IMR-90 (cell line): ENCODE measurements at regions not wholly inside any gene's neighbourhood (a gene's known extent, or its start where the extent isn't known, plus 50 kb on each side); places are given as distances from the start of the nearest gene placed in this dataset.

Experiments used
- ATAC-seq: fragments of 200-7000 bp; cut with Tn5 transposase; 2 replicates; pipeline ENCODE4 v1.9.1; 2020; ENCODE audit warnings: low read depth, mild to moderate bottlenecking, moderate library complexity
- BruUV-seq: library from RNA; stranded (reverse); fragments of 400-500 nt; replicated peaks from 2 replicates; lab custom pipeline; 2021; lab: Mats Ljungman, UMichigan
- CTCF ChIA-PET: fragments of 300-600 bp; formaldehyde crosslinking; extraction: SDS; loops from one replicate; lab custom pipeline; 2021; ENCODE audit warnings: antibody characterized with exemption; lab: Yijun Ruan, JAX
- POLR2A ChIA-PET: fragments of 300-600 bp; sonication (Branson Sonifier 250); formaldehyde crosslinking; loops from one replicate; lab custom pipeline; 2022; ENCODE audit warnings: antibody characterized with exemption; ENCODE audit not compliant: unreplicated experiment; lab: Charles Lee
- DNase-seq: peaks from one replicate; pipeline ENCODE4 v3.0.0; 2013
- H2AFZ ChIP-seq: replicated peaks from 2 replicates; pipeline ENCODE3; 2013; ENCODE audit warnings: low read length, mild to moderate bottlenecking; ENCODE audit not compliant: poor library complexity
- H2AK5ac ChIP-seq: 2 replicates; pipeline ENCODE4 v1.6.1; 2013; ENCODE audit warnings: low read depth, low read length, inconsistent platforms
- H2AK9ac ChIP-seq: replicated peaks from 2 replicates; pipeline ENCODE3; 2013; ENCODE audit warnings: mild to moderate bottlenecking, low read depth, low read length, moderate library complexity; ENCODE audit not compliant: poor library complexity
- H2BK120ac ChIP-seq: 2 replicates; pipeline ENCODE4 v1.6.1; 2013; ENCODE audit warnings: low read depth, low read length, inconsistent platforms
- H2BK15ac ChIP-seq: 3 replicates; pipeline ENCODE4 v1.6.1; 2013; ENCODE audit warnings: low read depth, low read length, inconsistent platforms
- H2BK20ac ChIP-seq: 2 replicates; pipeline ENCODE4 v1.6.1; 2013; ENCODE audit warnings: low read depth, mild to moderate bottlenecking, inconsistent platforms, low read length, moderate library complexity
- H2BK5ac ChIP-seq: 2 replicates; pipeline ENCODE4 v1.6.1; 2013; ENCODE audit warnings: mild to moderate bottlenecking, low read depth, low read length, inconsistent platforms; ENCODE audit not compliant: poor library complexity, severe bottlenecking
- H3K14ac ChIP-seq: replicated peaks from 2 replicates; pipeline ENCODE4 v1.6.1; 2013; ENCODE audit warnings: low read depth, low read length, inconsistent platforms
- H3K18ac ChIP-seq: 2 replicates; pipeline ENCODE4 v1.6.1; 2013; ENCODE audit warnings: low read depth, low read length, control low read depth
- H3K23ac ChIP-seq: 2 replicates; pipeline ENCODE4 v1.6.1; 2013; ENCODE audit warnings: low read depth, low read length, inconsistent platforms
- H3K27ac ChIP-seq: 2 replicates; pipeline ENCODE4 v1.5.1; 2013; ENCODE audit warnings: mild to moderate bottlenecking, control low read depth, low read length; ENCODE audit not compliant: insufficient read depth
- H3K27me3 ChIP-seq: 2 replicates; pipeline ENCODE4 v1.6.1; 2013; ENCODE audit warnings: low read length; ENCODE audit not compliant: control insufficient read depth, insufficient read depth
- H3K36me3 ChIP-seq: 2 replicates; pipeline ENCODE4 v1.6.1; 2013; ENCODE audit warnings: low read length, mixed read lengths; ENCODE audit not compliant: control insufficient read depth, insufficient read depth
- H3K4ac ChIP-seq: 2 replicates; pipeline ENCODE4 v1.6.1; 2013; ENCODE audit warnings: low read depth, low read length, inconsistent platforms
- H3K4me1 ChIP-seq: 2 replicates; pipeline ENCODE4 v1.6.1; 2013; ENCODE audit warnings: low read length, mixed read lengths; ENCODE audit not compliant: control insufficient read depth, insufficient read depth
- H3K4me2 ChIP-seq: 2 replicates; pipeline ENCODE4 v1.6.1; 2013; ENCODE audit warnings: low read depth, mild to moderate bottlenecking, control low read depth, low read length, moderate library complexity
- H3K4me3 ChIP-seq: 2 replicates; pipeline ENCODE4 v1.5.1; 2013; ENCODE audit warnings: low read depth, mild to moderate bottlenecking, control low read depth, low read length, moderate library complexity; ENCODE audit not compliant: insufficient read depth
- H3K56ac ChIP-seq: 2 replicates; pipeline ENCODE4 v1.6.1; 2013; ENCODE audit warnings: low read length, inconsistent platforms; ENCODE audit not compliant: insufficient read depth; ENCODE audit errors: extremely low read depth
- H3K79me1 ChIP-seq, 2 experiments: 2 replicates each; pipeline ENCODE4 v1.6.1; 2013; ENCODE audit warnings: low read length in 2 of 2, inconsistent platforms in 1 of 2, low read depth in 1 of 2
- H3K9ac ChIP-seq: 2 replicates; pipeline ENCODE4 v1.6.1; 2013; ENCODE audit warnings: low read depth, low read length, control low read depth
- H3K9me1 ChIP-seq: 2 replicates; pipeline ENCODE4 v1.6.1; 2013; ENCODE audit warnings: low read length, inconsistent platforms; ENCODE audit not compliant: insufficient read depth
- H3K9me3 ChIP-seq: 2 replicates; pipeline ENCODE4 v1.6.1; 2013; ENCODE audit warnings: low read length; ENCODE audit not compliant: control insufficient read depth, insufficient read depth
- H4K20me1 ChIP-seq: 2 replicates; pipeline ENCODE4 v1.6.1; 2013; ENCODE audit warnings: low read length, inconsistent platforms; ENCODE audit not compliant: insufficient read depth
- H4K5ac ChIP-seq: 2 replicates; pipeline ENCODE4 v1.6.1; 2013; ENCODE audit warnings: mild to moderate bottlenecking, low read depth, low read length, control low read depth
- H4K8ac ChIP-seq, 2 experiments: 2 replicates each; pipeline ENCODE4 v1.6.1; 2013; ENCODE audit warnings: low read depth in 2 of 2, low read length in 2 of 2, control low read depth in 1 of 2, inconsistent platforms in 1 of 2
- H4K91ac ChIP-seq: 2 replicates; pipeline ENCODE4 v1.6.1; 2013; ENCODE audit warnings: low read depth, low read length, inconsistent platforms; ENCODE audit not compliant: insufficient read depth
- CEBPB ChIP-seq: IDR thresholded peaks from 2 replicates; pipeline ENCODE4 v1.6.1; 2012; ENCODE audit warnings: low read depth, low read length, improper control_type of control experiment
- CHD1 ChIP-seq: IDR thresholded peaks from 2 replicates; pipeline ENCODE4 v1.6.1; 2012; ENCODE audit warnings: low read depth, low read length, improper control_type of control experiment
- CTCF ChIP-seq: conservative IDR thresholded peaks from 2 replicates; pipeline ENCODE4 v1.5.1; 2012; ENCODE audit warnings: mild to moderate bottlenecking, low read depth, low read length, improper control_type of control experiment
- ELK1 ChIP-seq: fragments of 150-350 bp; IDR thresholded peaks from 2 replicates; pipeline ENCODE4 v1.6.1; 2016; ENCODE audit warnings: low read depth, mild to moderate bottlenecking, low read length, moderate library complexity, borderline replicate concordance
- FOS ChIP-seq: fragments of 150-350 bp; IDR thresholded peaks from 2 replicates; pipeline ENCODE4 v1.6.1; 2016; ENCODE audit warnings: low read depth, low read length
- MAFK ChIP-seq: IDR thresholded peaks from 2 replicates; pipeline ENCODE4 v1.6.1; 2012; ENCODE audit warnings: low read depth, low read length, improper control_type of control experiment
- MAZ ChIP-seq: IDR thresholded peaks from 2 replicates; pipeline ENCODE4 v1.6.1; 2012; ENCODE audit warnings: low read depth, mild to moderate bottlenecking, low read length, improper control_type of control experiment, moderate library complexity, borderline replicate concordance
- MXI1 ChIP-seq: IDR thresholded peaks from 2 replicates; pipeline ENCODE4 v1.6.1; 2012; ENCODE audit warnings: low read depth, mild to moderate bottlenecking, low read length, moderate library complexity, borderline replicate concordance
- POLR2A ChIP-seq: IDR thresholded peaks from 2 replicates; pipeline ENCODE4 v1.6.1; 2012; ENCODE audit warnings: mild to moderate bottlenecking, low read depth, low read length
- RCOR1 ChIP-seq: IDR thresholded peaks from 2 replicates; pipeline ENCODE4 v1.6.1; 2012; ENCODE audit warnings: mild to moderate bottlenecking, low read length, improper control_type of control experiment; ENCODE audit not compliant: insufficient replicate concordance
- USF2 ChIP-seq: fragments of 150-350 bp; IDR thresholded peaks from 2 replicates; pipeline ENCODE4 v1.6.1; 2017; ENCODE audit warnings: mild to moderate bottlenecking, antibody characterized with exemption, low read length, low read depth
- WGBS, 2 experiments: methylation state at CpG; one replicate each; pipeline versions ENCODE4 v1.1.5 to v1.1.7; 2013; ENCODE audit warnings: missing lambda C conversion rate in 2 of 2; ENCODE audit not compliant: insufficient read length in 1 of 2; ENCODE audit errors: extremely low coverage in 2 of 2; 5-methylcytosine and 5-hydroxymethylcytosine counted together
- dilution Hi-C: fragments of 300-500 bp; cut with HindIII; formaldehyde crosslinking; loops from one replicate; pipeline ENCODE4 v1.14.3; 2018; ENCODE audit warnings: low sequenced_read_pairs; ENCODE audit not compliant: unreplicated experiment
- in situ Hi-C: fragments of 300-500 bp; cut with MboI; formaldehyde crosslinking; loops from 3 replicates; pipeline ENCODE4 v1.14.3; 2019; ENCODE audit warnings: low sequenced_read_pairs, inconsistent platforms, mixed read lengths
- intact Hi-C: fragments of 100-400 bp; cut with micrococcal nuclease; formaldehyde crosslinking; loops from 2 replicates; pipeline ENCODE4 v1.10.0; 2022

- TF ChIP-seq FOS, result no peak
- TF ChIP-seq ELK1, result no peak
These were observed 147.4 kb upstream of the ZC3H12C start (continued) for GRCh38 chr11:109945626-109946321.

GRCh38 chr11:109946322-109946846, 146.8 kb upstream of the ZC3H12C start:
- Histone ChIP-seq H2AK5ac (peak overlapping the region; percentile 53; the same call in 1 of the 2 replicates), H3K4me1 (peaks cover 3% of the 10 kb centered on the region), H3K9me1 (no peaks in the 10 kb centered on the region), H3K4me2 (peak overlapping the region; percentile 91), H3K9me3 (no peaks in the 10 kb centered on the region), H3K79me1 (0 out of 4 replicates have a peak, but pooled peaks cover 0 to 5% of the 10 kb centered on the region in 2 experiments), H3K23ac (peak overlapping the region; percentile 40; the same call in 1 of the 2 replicates), H3K36me3 (no peaks in the 10 kb centered on the region), H4K8ac (peak overlapping the region; percentile 51 to 90), H2BK120ac (peak overlapping the region; percentile 78), H4K91ac (peak overlapping the region; percentile 83), H3K4me3 (peak overlapping the region; percentile 32; the same call in 1 of the 2 replicates), H4K20me1 (no peaks in the 10 kb centered on the region), H2BK15ac (peak overlapping the region; percentile 80; the same call in 1 of the 3 replicates), H2AK9ac (peak overlapping the region; percentile 86), H2AFZ (peak overlapping the region; percentile 76), H3K56ac (peak overlapping the region; percentile 68; the same call in 1 of the 2 replicates), H2BK20ac (peak overlapping the region; percentile 71), H3K9ac (peak overlapping the region; percentile 75), H3K14ac (peak overlapping the region; percentile 92), H3K18ac (peak overlapping the region; percentile 96), H2BK5ac (peak overlapping the region; percentile 84), H3K27me3 (no peaks in the 10 kb centered on the region), H3K4ac (peak overlapping the region; percentile 87), H4K5ac (peak overlapping the region; percentile 96), H3K27ac (peak overlapping the region; percentile 86; the same call in 1 of the 2 replicates)
- ATAC-seq, result peak; percentile 99
- in situ Hi-C loops, result loop anchor here (25.0 kb wide), 1 partner anchor 1259 kb away; no protein-coding TSS in a partner anchor
- ChIA-PET CTCF (no interaction called here), POLR2A (no interaction called here)
- dilution Hi-C loops, result no loop called here
- DNase-seq, result peak; percentile 97
- no TSS peak for BruUV-seq
- WGBS, 2 experiments, result no CpG with 5 or more reads among the region's 8 CpGs
- intact Hi-C loops, result loop anchor here (1.0 to 2.0 kb wide), 7 partner anchors 52 to 486 kb away; partner anchors contain the start of gene ZC3H12C
- TF ChIP-seq CEBPB, result peak; percentile 79
- TF ChIP-seq MAFK, result peak; percentile 81
- no peak for TF ChIP-seq MXI1
- no peak; the same call in 1 of the 2 replicates for TF ChIP-seq CHD1
- peak; percentile 23; the same call in 1 of the 2 replicates for TF ChIP-seq MAZ
- 0 out of 2 replicates have a peak, but pooled peaks have one; percentile 11 for TF ChIP-seq FOS
- no peak for TF ChIP-seq USF2
- TF ChIP-seq CTCF, result peak; percentile 97
- peak; percentile 83 for TF ChIP-seq POLR2A
- TF ChIP-seq RCOR1, result no peak
